DOHH2 (cell line): ENCODE measurements at regions not wholly inside any gene's neighbourhood (a gene's known extent, or its start where the extent isn't known, plus 50 kb on each side); places are given as distances from the start of the nearest gene placed in this dataset.

Source experiments
- H3F3A ChIP-seq: fragments of 200-600 bp; sonication (generic), shearing (Covaris generic); 2 replicates; pipeline ENCODE4 v1.6.0; 2016; ENCODE audit warnings: antibody characterized with exemption, mild to moderate bottlenecking; ENCODE audit not compliant: control insufficient read depth, insufficient read depth
- H3K27ac ChIP-seq: fragments of 200-600 bp; sonication (generic); 2 replicates; pipeline ENCODE4 v1.5.1; 2014; ENCODE audit warnings: low read depth, mild to moderate bottlenecking, low read length, moderate library complexity
- H3K27me3 ChIP-seq: fragments of 200-600 bp; sonication (generic); 2 replicates; pipeline ENCODE4 v1.6.1; 2014; ENCODE audit warnings: mild to moderate bottlenecking, low read length, mixed read lengths; ENCODE audit not compliant: control insufficient read depth
- H3K36me3 ChIP-seq: fragments of 200-600 bp; sonication (generic); 2 replicates; pipeline ENCODE4 v1.6.1; 2014; ENCODE audit warnings: mild to moderate bottlenecking, low read length, moderate library complexity, mixed read lengths; ENCODE audit not compliant: control insufficient read depth
- H3K4me1 ChIP-seq: fragments of 200-600 bp; sonication (generic); 2 replicates; pipeline ENCODE4 v1.6.1; 2014; ENCODE audit warnings: mild to moderate bottlenecking, low read length, mixed read lengths; ENCODE audit not compliant: control insufficient read depth
- H3K4me2 ChIP-seq: fragments of 200-600 bp; sonication (generic); 2 replicates; pipeline ENCODE4 v1.6.0; 2014; ENCODE audit warnings: mild to moderate bottlenecking, low read length, moderate library complexity
- H3K4me3 ChIP-seq: fragments of 200-600 bp; sonication (generic); 2 replicates; pipeline ENCODE4 v1.5.1; 2014; ENCODE audit warnings: mild to moderate bottlenecking, low read length, mixed read lengths
- H3K79me2 ChIP-seq: fragments of 200-600 bp; sonication (generic); 2 replicates; pipeline ENCODE4 v1.6.1; 2014; ENCODE audit warnings: mild to moderate bottlenecking, low read length, mixed read lengths; ENCODE audit not compliant: control insufficient read depth
- H3K9me2 ChIP-seq: fragments of 200-600 bp; sonication (generic); replicated peaks from 2 replicates; pipeline ENCODE4 v1.6.1; 2014; ENCODE audit warnings: mild to moderate bottlenecking, low read length, mixed read lengths; ENCODE audit not compliant: control insufficient read depth
- H3K9me3 ChIP-seq: fragments of 200-600 bp; sonication (generic); 2 replicates; pipeline ENCODE4 v1.6.1; 2014; ENCODE audit warnings: antibody characterized with exemption, low read length, mixed read lengths; ENCODE audit not compliant: control insufficient read depth, insufficient read depth
- H4K20me1 ChIP-seq: fragments of 200-600 bp; sonication (generic); 2 replicates; pipeline ENCODE4 v1.6.0; 2014; ENCODE audit warnings: low read depth, mild to moderate bottlenecking, antibody characterized with exemption, low read length, moderate library complexity; ENCODE audit not compliant: control insufficient read depth, insufficient read depth
- CTCF ChIP-seq: fragments of 200-600 bp; sonication (generic); IDR thresholded peaks from one replicate; pipeline ENCODE4 v1.5.1; 2014; ENCODE audit warnings: antibody characterized with exemption, mild to moderate bottlenecking, low read depth, low read length; ENCODE audit not compliant: poor library complexity, severe bottlenecking
- EZH2phosphoT487 ChIP-seq: fragments of 200-600 bp; sonication (generic); IDR thresholded peaks from 2 replicates; pipeline ENCODE4 v1.6.1; 2017; ENCODE audit warnings: borderline replicate concordance, mild to moderate bottlenecking, antibody characterized with exemption, low read length, moderate library complexity, mixed read lengths

DNA sequence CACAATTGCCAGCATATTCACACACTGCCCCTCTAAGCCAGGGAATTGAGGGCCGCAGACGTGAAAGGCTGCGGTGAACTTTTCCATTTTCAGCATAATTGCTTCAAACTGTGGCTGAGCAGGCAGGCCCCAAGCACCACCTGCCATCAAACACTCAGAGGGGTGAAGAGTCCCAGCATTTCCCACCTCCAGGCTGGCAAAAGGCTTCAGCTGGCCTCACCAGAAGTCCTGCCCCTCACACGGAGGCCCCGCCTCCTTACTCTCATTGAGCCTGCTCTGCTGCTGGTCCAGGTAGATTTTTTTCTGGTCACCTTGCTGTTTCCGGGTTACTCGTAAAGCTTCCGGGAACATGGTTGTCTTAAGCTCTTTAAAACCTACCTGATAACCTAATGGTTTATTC lies 52.0 kb upstream of the PRELID3B start:
- Histone ChIP-seq H3K9me2 (no peaks in the 10 kb centered on the region), H3F3A (no peaks in the 10 kb centered on the region), H3K79me2 (no peaks in the 10 kb centered on the region), H3K36me3 (no peaks in the 10 kb centered on the region), H3K4me1 (peaks cover 15% of the 10 kb centered on the region), H3K4me2 (peak overlapping the region; percentile 46), H3K27ac (no peak overlapping the region), H4K20me1 (no peaks in the 10 kb centered on the region), H3K4me3 (no peak overlapping the region), H3K27me3 (no peaks in the 10 kb centered on the region), H3K9me3 (no peaks in the 10 kb centered on the region)
- TF ChIP-seq CTCF, result no peak
- no peak for TF ChIP-seq EZH2phosphoT487
